RWPE1 (cell line): ENCODE measurements at regions not wholly inside any gene's neighbourhood (a gene's known extent, or its start where the extent isn't known, plus 50 kb on each side); places are given as distances from the start of the nearest gene placed in this dataset.
A peak's percentile ranks its signal among the peaks of the same experiment; 100 is the strongest.

Experiments
- CTCF ChIA-PET: fragments of 350-600 bp; sonication (Branson Sonifier 250); formaldehyde crosslinking; extraction: SDS; loops from one replicate; lab custom pipeline; 2021; lab: Yijun Ruan, JAX
- POLR2A ChIA-PET: fragments of 400-600 bp; formaldehyde crosslinking; extraction: SDS; loops from one replicate; lab custom pipeline; 2020; ENCODE audit warnings: antibody characterized with exemption; ENCODE audit not compliant: low non-redundant PET; lab: Yijun Ruan, JAX
- DNase-seq: peaks from one replicate; pipeline ENCODE4 v3.0.0; 2012; ENCODE audit warnings: low spot score
- H3K27ac ChIP-seq: fragments of 450-650 bp; 2 replicates; pipeline ENCODE4 v1.5.1; 2017
- TF ChIP-seq, protein P1 (sequence below): fragments of 450-650 bp; conservative IDR thresholded peaks from 2 replicates; pipeline ENCODE4 v1.5.1; 2017; ENCODE audit warnings: low read depth, mild to moderate bottlenecking

DNA sequence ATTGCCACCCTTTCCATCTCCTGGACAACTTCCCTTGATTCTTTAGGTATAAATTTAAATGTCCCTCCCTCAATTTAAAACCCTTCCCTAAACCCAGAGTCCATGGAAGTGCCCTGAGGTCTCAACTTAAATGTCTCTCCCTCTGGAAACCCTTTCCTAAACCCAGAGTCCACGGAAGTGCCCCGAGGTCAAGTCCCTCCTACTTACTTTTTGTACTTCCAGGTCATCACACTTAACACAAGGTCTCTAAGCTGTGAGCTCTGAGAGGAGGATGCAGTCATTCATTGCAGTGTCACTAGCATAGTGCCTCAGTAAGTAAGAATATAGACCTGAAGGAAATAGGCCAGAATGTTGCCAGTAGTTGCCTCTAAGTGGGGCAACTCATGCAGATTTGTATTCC lies 78.2 kb upstream of the BNC1 start:
- ChIA-PET POLR2A (no interaction called here), CTCF (interaction anchor here (0.7 kb wide), 1 partner anchor 17 kb away, joined by 3 read pairs; no protein-coding TSS in a partner anchor)

DNA sequence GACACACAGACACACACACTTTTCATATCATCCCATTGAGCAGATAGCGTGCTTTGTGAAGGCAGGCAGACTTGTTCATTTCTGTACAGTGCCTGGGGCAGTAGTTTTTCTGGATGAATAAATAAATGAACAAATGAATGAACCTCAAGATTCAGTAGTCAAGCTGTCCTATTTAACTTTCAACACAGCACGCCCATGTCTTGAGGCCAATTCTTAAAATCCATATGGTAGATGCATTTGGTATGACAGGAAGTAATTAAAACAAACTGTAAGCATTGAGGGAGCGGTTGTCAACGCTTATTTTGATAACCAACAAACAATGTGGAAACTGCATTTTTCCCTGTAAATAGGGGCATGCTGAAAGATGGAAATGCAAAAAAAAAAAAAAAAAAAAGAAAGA lies 80.0 kb upstream of the BNC1 start:
- CTCF ChIA-PET, result interaction anchor here (0.6 to 1.0 kb wide), 2 partner anchors 116 to 809 kb away, joined by 3 to 6 read pairs; no protein-coding TSS in a partner anchor
- TF ChIP-seq, protein P1, sequence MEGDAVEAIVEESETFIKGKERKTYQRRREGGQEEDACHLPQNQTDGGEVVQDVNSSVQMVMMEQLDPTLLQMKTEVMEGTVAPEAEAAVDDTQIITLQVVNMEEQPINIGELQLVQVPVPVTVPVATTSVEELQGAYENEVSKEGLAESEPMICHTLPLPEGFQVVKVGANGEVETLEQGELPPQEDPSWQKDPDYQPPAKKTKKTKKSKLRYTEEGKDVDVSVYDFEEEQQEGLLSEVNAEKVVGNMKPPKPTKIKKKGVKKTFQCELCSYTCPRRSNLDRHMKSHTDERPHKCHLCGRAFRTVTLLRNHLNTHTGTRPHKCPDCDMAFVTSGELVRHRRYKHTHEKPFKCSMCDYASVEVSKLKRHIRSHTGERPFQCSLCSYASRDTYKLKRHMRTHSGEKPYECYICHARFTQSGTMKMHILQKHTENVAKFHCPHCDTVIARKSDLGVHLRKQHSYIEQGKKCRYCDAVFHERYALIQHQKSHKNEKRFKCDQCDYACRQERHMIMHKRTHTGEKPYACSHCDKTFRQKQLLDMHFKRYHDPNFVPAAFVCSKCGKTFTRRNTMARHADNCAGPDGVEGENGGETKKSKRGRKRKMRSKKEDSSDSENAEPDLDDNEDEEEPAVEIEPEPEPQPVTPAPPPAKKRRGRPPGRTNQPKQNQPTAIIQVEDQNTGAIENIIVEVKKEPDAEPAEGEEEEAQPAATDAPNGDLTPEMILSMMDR, result no peak
- DNase-seq, result no peak
- no peak overlapping the region for H3K27ac ChIP-seq
- POLR2A ChIA-PET, result no interaction called here

More for the DNA sequence above, 78.2 kb upstream of the BNC1 start:
- no peak overlapping the region for H3K27ac ChIP-seq
- no peak for DNase-seq
- TF ChIP-seq, protein P1, result no peak

DNA sequence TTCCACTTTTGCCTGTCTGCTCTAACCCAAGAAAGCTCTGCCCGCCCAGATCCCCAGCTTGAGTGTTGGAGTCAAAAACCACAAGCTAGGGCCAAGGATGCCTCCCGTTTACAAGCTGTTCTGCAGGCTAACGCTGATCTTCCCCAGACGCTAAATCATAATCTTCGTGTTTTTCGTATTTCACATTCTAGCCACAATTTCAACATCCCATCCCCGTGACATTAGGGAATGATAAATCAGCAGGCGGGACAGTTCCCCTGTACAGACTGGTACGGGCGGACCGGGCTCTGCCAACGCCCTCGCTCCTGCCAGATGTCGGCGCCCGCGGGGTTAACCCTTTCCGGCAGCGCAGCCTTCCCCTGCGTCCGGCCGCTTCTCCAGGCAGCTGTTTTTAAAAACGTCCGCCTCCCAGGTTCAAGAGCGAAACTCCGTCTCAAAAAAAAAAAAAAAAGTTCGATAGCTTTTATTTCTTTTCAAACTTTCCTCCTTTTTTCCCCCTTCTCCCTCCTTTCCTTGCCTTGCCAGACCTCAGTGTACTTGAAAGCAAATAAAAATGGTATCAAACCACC lies 81.0 kb upstream of the BNC1 start:
- POLR2A ChIA-PET, result interaction anchor here (0.6 kb wide), 1 partner anchor 80 kb away, joined by 6 read pairs; no protein-coding TSS in a partner anchor
- CTCF ChIA-PET, result interaction anchor here (0.6 to 1.0 kb wide), 2 partner anchors 71 to 810 kb away, joined by 3 to 6 read pairs; no protein-coding TSS in a partner anchor
- peak; percentile 76 for DNase-seq
- TF ChIP-seq, protein P1, result no peak
- H3K27ac ChIP-seq, result peak overlapping the region; percentile 94

DNA sequence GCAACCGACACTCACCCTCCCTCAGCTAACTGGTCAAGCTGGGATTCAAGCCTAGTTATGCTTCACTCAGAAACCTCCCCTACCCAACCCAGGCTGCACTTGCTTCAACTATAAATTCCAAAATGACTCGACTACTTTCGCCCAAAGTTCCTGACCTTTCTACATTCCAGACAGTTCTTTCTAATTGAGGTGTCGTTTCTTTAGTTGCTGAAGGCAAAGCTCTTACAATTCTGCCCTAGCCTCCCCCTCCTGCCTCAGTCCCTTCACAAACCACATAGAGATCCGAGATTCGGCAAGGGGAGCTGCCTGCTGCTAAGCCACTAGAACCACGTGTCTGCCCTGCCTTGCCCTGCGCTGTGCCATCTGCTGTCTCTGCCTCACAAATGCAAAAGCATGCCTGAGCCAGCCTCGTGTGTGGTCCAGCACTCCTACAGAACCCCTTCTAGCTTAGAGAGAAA lies 74.7 kb upstream of the SH3GL3 start:
- CTCF ChIA-PET, result no interaction called here
- POLR2A ChIA-PET, result interaction anchor here (0.5 kb wide), 1 partner anchor 86 kb away, joined by 5 read pairs; no protein-coding TSS in a partner anchor
- no peak for DNase-seq
- H3K27ac ChIP-seq, result peak overlapping the region; percentile 37; the same call in 1 of the 2 replicates
- TF ChIP-seq, protein P1, result no peak

DNA sequence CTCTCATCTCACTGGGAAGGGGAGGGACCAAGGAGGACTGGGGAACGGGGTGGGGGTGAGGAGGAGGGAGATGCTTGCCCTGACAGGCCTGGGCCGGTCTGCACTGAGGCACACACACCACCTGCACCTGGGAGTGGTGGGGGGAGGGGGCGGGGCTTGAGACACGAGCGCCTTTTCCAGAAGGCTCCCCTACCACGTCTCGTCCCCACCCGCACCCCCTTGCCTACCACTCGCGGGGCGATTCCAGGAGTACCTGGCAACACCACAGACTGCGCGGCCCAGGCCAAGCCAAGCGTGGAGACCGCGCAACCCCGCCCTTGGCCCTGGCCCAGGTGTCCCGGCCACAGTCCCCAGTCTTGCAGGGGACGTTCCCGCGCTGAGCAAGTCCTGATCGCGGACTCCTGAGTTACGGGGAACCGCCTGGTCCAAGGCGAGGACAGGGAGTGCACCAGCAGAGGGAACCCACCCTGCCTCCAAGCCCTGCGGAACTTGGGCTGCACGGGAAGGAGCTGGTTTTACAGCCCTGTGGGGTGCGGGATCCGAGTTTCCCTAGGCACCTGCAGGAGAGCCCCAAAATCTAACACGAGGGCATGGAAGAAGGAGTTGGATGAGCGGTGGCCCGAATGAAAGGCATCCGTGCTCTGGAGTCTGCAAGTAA lies 68.1 kb upstream of the SH3GL3 start:
- TF ChIP-seq, protein P1, result no peak
- POLR2A ChIA-PET, result interaction anchor here (0.8 to 1.0 kb wide), 2 partner anchors 74 to 93 kb away, joined by 3 to 4 read pairs; no protein-coding TSS in a partner anchor
- peak; percentile 92 for DNase-seq
- CTCF ChIA-PET, result interaction anchor here (0.6 to 2.1 kb wide), 4 partner anchors 22 to 130 kb away, joined by 3 to 22 read pairs (median 3); no protein-coding TSS in a partner anchor
- H3K27ac ChIP-seq, result peak overlapping the region; percentile 100

DNA sequence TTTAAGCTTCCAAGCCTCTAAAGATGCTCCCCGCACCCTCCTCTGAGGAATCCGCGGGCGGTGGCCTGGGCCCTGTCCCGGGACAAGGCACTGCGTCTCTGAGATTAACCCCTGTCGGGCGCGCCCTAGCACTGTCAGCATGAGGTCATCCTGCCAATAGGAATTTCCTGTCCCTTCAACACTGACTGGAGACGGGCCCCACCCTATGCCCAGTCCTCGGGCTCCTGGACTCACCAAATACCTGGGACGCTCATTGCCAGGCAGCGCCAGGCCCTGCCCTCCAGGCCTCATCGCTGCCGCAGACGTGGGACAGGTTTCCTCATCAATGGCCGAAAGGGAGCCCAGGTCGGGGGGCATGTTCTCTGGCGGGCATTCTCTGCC lies 67.6 kb upstream of the SH3GL3 start:
- H3K27ac ChIP-seq, result peak overlapping the region; percentile 100
- ChIA-PET CTCF (interaction anchor here (0.6 to 2.1 kb wide), 7 partner anchors 22 to 131 kb away, joined by 3 to 22 read pairs (median 4); partner anchors contain the start of gene BNC1), POLR2A (interaction anchor here (0.8 to 1.0 kb wide), 2 partner anchors 74 to 94 kb away, joined by 3 to 4 read pairs; no protein-coding TSS in a partner anchor)
- TF ChIP-seq, protein P1, result no peak
- DNase-seq, result peak; percentile 97
